ENCODE measurements at regions not wholly inside any gene's neighbourhood (a gene's known extent, or its start where the extent isn't known, plus 50 kb on each side); places are given as distances from the start of the nearest gene placed in this dataset.

DNA sequence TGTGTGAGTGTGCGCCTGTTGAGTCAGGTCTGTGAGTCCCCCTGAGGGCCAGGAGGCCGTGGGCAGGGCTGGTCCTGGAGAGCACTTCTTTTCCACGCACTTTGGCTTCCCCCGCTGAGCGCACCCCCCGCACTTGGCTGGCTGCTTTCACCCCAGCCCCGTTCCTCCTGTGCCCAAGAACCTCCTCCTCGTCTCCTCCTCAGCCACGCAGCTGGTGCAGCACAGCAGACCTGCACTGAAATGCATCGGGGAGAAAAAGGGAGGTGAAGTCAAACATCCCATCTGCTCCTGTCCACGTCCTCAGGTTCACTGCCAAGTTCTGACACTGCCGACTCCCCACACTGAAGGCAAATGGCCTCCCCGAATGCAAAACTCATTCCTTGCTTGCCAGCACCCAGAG, 362.7 kb upstream of the SFSWAP start:
- Histone ChIP-seq H3K27ac (no peak overlapping the region), H3K27me3 (peaks cover 0 to 37% (median 9%) of the 10 kb centered on the region in 3 donors), H3K4me3 (no peak overlapping the region), H3K9me3 (no peaks in the 10 kb centered on the region), H3K36me3 (no peaks in the 10 kb centered on the region), H3K4me1 (no peaks in the 10 kb centered on the region)
- intact Hi-C loops (cut with DNase I), result no loop called here
- TF ChIP-seq EP300 (IDR thresholded peaks at IDR 0.05) (no peak), POLR2AphosphoS5 (IDR thresholded peaks at IDR 0.05) (no peak), CTCF (IDR thresholded peaks at IDR 0.05) (no peak), POLR2A (IDR thresholded peaks at IDR 0.05) (no peak)
- 55 to 56% methylated on average over 13 of the region's 13 CpGs for WGBS, 2 donors
- DNase-seq, result no peak

DNA sequence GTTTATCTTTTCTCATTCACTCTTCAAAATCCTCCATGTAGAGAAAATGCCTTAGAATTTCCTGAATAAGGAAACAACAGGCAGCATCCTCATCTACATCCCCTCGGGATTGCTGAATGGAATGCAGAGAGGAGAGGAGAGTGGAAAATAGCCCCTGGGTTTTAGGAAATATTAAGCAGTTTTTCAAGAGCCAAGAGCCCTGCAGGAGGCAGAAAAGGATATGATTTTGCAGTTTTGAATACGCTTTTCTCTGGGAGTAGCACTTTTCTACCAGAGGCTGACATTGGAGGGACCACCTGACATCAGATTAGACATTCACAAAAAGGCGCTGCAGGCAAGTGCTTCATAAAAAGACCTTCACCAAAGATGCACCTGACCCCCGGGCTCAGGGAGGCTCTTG, 362.2 kb upstream of the SFSWAP start:
- no peak for DNase-seq
- Histone ChIP-seq H3K4me1 (no peaks in the 10 kb centered on the region), H3K27ac (no peak overlapping the region), H3K36me3 (no peaks in the 10 kb centered on the region), H3K4me3 (no peak overlapping the region), H3K9me3 (no peaks in the 10 kb centered on the region), H3K27me3 (peaks cover 0 to 37% (median 9%) of the 10 kb centered on the region in 3 donors)
- 37 to 40% methylated on average over 4 of the region's 4 CpGs for WGBS, 2 donors
- TF ChIP-seq EP300 (IDR thresholded peaks at IDR 0.05) (no peak), POLR2A (IDR thresholded peaks at IDR 0.05) (no peak), POLR2AphosphoS5 (IDR thresholded peaks at IDR 0.05) (no peak), CTCF (IDR thresholded peaks at IDR 0.05) (no peak)
- intact Hi-C loops (cut with DNase I), result no loop called here

DNA sequence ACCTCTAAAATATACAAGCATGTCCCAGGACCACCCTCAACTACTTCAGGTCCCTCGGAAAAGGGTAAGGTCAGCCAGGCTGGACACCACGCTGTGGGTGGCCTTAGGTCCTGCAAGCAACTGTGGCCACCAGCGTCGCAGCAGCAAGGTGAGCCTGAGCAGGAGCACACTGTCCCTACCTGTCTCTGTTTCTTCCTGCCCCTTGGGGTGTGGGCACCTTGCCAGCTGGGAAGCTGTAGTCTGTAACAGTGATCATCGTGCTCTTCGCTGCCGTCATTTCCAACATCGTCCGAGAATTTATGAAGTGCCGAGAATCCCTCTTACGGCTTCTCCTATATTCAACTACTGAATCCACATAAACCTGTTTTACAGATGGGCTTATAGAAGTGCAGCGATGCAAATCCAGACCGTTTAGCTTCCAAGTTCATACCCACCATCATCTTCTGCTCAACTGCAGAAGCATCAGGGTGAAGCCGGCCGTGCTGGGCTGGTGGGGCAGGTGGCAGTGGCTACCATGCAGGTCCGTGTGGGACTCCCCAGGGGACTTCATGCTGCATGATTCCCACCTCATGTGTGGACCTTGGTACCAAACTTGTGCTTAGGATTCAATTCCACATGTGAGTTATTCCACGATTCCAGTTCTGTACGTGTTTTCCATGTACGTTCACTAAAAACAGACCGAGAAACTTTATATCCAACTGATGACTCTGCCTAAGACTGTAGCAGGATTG, 361.3 kb upstream of the SFSWAP start:
- Histone ChIP-seq H3K36me3 (no peaks in the 10 kb centered on the region), H3K4me1 (no peaks in the 10 kb centered on the region), H3K27ac (no peak overlapping the region), H3K9me3 (no peaks in the 10 kb centered on the region), H3K27me3 (peaks cover 0 to 42% (median 9%) of the 10 kb centered on the region in 3 donors), H3K4me3 (no peak overlapping the region)
- no peak for DNase-seq
- TF ChIP-seq EP300 (IDR thresholded peaks at IDR 0.05) (no peak), POLR2A (IDR thresholded peaks at IDR 0.05) (no peak), POLR2AphosphoS5 (IDR thresholded peaks at IDR 0.05) (no peak), CTCF (IDR thresholded peaks at IDR 0.05) (no peak)
- 83 to 84% methylated on average over 20 of the region's 20 CpGs for WGBS, 2 donors
- intact Hi-C loops (cut with DNase I), result no loop called here

GRCh38 chr12:131350943-131351318, 360.0 kb upstream of the SFSWAP start:
- H3K4me1 ChIP-seq, result no peaks in the 10 kb centered on the region
- H3K9me3 ChIP-seq, result no peaks in the 10 kb centered on the region
- WGBS, 2 donors, result 42 to 74% methylated on average over 3 of the region's 3 CpGs
- no peak overlapping the region for H3K4me3 ChIP-seq
- no peak overlapping the region for H3K27ac ChIP-seq
- intact Hi-C loops (cut with DNase I), result no loop called here
- no peak for DNase-seq
- TF ChIP-seq EP300 (IDR thresholded peaks at IDR 0.05), result no peak
- TF ChIP-seq POLR2A (IDR thresholded peaks at IDR 0.05), result no peak
- TF ChIP-seq CTCF (IDR thresholded peaks at IDR 0.05), result no peak
- no peak for TF ChIP-seq POLR2AphosphoS5 (IDR thresholded peaks at IDR 0.05)
- H3K36me3 ChIP-seq, result no peaks in the 10 kb centered on the region
- H3K27me3 ChIP-seq, result peaks cover 0 to 46% (median 9%) of the 10 kb centered on the region in 3 donors
